Epithelial cell of esophagus (primary cell): ENCODE measurements at regions not wholly inside any gene's neighbourhood (a gene's known extent, or its start where the extent isn't known, plus 50 kb on each side); places are given as distances from the start of the nearest gene placed in this dataset.

Experiments
- DNase-seq: peaks from one replicate; pipeline ENCODE4 v3.0.0; 2010; ENCODE audit warnings: low read depth
- H3K4me3 ChIP-seq: 2 replicates; pipeline ENCODE4 v1.5.1; 2011; ENCODE audit warnings: mild to moderate bottlenecking, low read length, control low read depth
- CTCF ChIP-seq: IDR thresholded peaks from 2 replicates; pipeline ENCODE4 v1.5.1; 2011; ENCODE audit warnings: low read depth, mild to moderate bottlenecking, low read length, control low read depth, inconsistent platforms; ENCODE audit not compliant: insufficient read depth; ENCODE audit errors: missing control alignments

- peak; percentile 69 for DNase-seq
- H3K4me3 ChIP-seq: no peak overlapping the region
- TF ChIP-seq CTCF: no peak
Measured at GRCh38 chr13:72246396-72246795, 379.4 kb upstream of the DACH1 start.

GRCh38 chr13:72244788-72245187, 377.8 kb upstream of the DACH1 start:
- no peak for DNase-seq
- no peak overlapping the region for H3K4me3 ChIP-seq
- no peak for TF ChIP-seq CTCF

- H3K4me3 ChIP-seq: no peak overlapping the region
- peak; percentile 70 for DNase-seq
- TF ChIP-seq CTCF: no peak
Measured at GRCh38 chr13:72230131-72230530, 363.1 kb upstream of the DACH1 start.

- no peak for TF ChIP-seq CTCF
- H3K4me3 ChIP-seq: no peak overlapping the region
- DNase-seq: no peak
Measured at GRCh38 chr13:72229067-72229466, 362.1 kb upstream of the DACH1 start.

- peak; percentile 78 for TF ChIP-seq CTCF
- H3K4me3 ChIP-seq: no peak overlapping the region
Measured at GRCh38 chr13:72221276-72221962, 354.4 kb upstream of the DACH1 start.

GRCh38 chr13:72218966-72219365, 352.0 kb upstream of the DACH1 start:
- DNase-seq: no peak
- H3K4me3 ChIP-seq: no peak overlapping the region
- TF ChIP-seq CTCF: no peak

More at GRCh38 chr13:72221276-72221962, 354.4 kb upstream of the DACH1 start:
- DNase-seq: peak; percentile 66

- TF ChIP-seq CTCF: no peak
- H3K4me3 ChIP-seq: no peak overlapping the region
- DNase-seq: no peak
Measured at GRCh38 chr13:72217142-72217541, 350.1 kb upstream of the DACH1 start.
